ENCODE measurements at regions not wholly inside any gene's neighbourhood (a gene's known extent, or its start where the extent isn't known, plus 50 kb on each side); places are given as distances from the start of the nearest gene placed in this dataset.
"Not testable (repeated sequence)": the region's sequence is repeated elsewhere in the genome, so short reads cannot be mapped to it uniquely, and the experiment has no call there.

DNA sequence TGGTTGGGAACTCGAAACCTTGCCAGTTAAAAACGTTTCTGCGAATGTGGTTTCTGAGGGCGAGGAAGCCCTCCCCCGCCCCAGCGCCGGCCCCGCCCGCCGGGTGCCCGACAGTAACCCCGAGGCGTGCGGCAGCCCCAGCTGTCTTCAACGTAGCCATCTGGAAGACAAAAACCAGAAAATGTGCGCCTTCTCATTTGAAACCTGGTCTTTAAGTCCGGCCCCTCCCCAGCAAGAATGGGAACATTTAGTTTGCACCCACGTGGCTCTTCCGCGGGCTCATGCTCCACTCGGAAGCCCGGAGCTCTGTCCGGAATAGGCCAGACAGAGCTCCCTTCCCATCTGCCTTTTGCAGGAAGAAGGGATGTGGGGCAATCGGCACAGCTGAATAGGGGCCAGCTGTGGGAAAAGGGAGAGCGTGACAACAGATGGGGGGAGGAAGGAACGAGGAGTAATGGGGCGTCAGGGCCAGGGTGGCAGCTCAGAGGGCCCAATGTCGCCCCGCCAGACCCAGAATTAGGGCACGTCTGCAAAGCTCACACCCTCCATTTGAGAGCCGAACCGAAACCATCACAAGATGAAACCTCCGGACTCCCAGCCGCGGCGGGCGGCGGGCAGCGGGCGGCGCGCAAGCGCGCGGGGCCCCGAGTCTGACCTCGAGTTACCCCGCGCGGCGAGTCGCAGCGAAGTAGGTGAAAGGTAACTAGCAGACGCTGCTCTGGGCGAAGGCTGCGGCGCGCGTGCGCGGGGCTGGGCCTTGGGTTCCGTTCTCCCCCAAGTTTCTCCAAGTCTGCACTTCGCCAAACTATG, 63.4 kb upstream of the ABCA1 start:
- H3K36me3 Mint-ChIP-seq (ENCODE audit: insufficient read depth), result no peaks in the 10 kb centered on the region
- peak; percentile 68 for DNase-seq (ENCODE audit: low spot score, unreplicated experiment)
- peaks cover 31% of the 10 kb centered on the region for H3K4me1 Mint-ChIP-seq (ENCODE audit: low read depth)
- H3K9me3 Mint-ChIP-seq (ENCODE audit: low read depth), result no peaks in the 10 kb centered on the region
- H3K27ac Mint-ChIP-seq, result peak overlapping the region; percentile 98
- H3K27me3 Mint-ChIP-seq, result peaks cover 7% of the 10 kb centered on the region
- TF ChIP-seq, protein P1, sequence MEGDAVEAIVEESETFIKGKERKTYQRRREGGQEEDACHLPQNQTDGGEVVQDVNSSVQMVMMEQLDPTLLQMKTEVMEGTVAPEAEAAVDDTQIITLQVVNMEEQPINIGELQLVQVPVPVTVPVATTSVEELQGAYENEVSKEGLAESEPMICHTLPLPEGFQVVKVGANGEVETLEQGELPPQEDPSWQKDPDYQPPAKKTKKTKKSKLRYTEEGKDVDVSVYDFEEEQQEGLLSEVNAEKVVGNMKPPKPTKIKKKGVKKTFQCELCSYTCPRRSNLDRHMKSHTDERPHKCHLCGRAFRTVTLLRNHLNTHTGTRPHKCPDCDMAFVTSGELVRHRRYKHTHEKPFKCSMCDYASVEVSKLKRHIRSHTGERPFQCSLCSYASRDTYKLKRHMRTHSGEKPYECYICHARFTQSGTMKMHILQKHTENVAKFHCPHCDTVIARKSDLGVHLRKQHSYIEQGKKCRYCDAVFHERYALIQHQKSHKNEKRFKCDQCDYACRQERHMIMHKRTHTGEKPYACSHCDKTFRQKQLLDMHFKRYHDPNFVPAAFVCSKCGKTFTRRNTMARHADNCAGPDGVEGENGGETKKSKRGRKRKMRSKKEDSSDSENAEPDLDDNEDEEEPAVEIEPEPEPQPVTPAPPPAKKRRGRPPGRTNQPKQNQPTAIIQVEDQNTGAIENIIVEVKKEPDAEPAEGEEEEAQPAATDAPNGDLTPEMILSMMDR (IDR thresholded peaks at IDR 0.05; ENCODE audit: unreplicated experiment), result no peak
- H3K4me3 Mint-ChIP-seq (ENCODE audit: low read depth), result peak overlapping the region; percentile 82

DNA sequence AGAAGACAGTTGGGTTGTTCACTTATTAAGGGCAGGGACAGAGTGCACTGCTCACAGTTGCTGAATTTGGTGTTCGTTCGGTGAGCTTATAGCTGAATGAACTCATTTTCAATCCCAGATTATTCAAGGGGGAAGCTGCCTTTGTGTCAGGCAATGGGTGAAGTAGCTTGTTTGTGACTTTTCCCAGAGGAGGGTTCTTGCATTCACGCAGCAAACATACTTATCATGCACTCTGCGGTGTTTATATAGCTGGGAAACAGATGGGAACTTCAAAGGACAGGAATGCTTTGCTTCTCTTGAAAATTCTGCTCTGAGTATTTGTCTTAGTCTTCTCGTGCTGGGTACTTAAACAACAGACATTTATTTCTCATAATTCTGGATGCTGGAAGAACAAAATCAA, 64.7 kb upstream of the ABCA1 start:
- Mint-ChIP-seq H3K9me3 (ENCODE audit: low read depth) (no peaks in the 10 kb centered on the region), H3K4me1 (ENCODE audit: low read depth) (peaks cover 31% of the 10 kb centered on the region), H3K4me3 (ENCODE audit: low read depth) (peak overlapping the region; percentile 82)

DNA sequence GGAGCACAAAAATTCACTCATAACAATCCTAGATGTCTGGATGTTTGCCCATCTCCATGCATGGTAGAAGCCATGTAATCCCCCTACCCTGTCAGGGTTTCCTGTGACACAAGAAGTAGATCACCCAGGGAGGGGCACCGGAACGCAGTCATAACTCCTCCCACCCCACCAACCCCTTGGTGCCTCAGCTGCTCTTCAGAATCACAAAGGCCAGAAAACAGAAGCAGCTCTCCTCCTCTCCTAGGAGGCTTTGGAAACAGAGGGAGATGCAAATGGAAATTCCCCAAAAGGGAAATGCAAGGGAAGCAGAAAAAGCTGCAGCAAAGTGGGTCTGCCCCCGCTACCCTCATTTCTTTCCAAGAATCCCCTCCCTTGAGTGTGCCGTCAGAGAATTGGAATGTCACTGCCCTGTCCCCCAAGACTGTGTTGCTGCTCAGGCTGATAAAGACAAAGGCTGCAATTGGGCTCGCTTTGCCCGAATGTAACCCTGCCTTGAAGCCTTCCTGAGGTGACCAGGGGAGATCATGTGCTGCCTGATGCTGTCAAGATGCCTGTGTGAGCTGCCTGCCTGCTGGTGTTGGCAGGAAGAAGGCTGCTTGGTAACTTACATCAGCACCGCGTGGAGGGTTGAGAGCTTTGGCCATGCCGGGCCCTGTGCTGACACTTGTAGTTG, 65.5 kb upstream of the ABCA1 start:
- Mint-ChIP-seq H3K4me3 (ENCODE audit: low read depth) (peak overlapping the region; percentile 35), H3K9me3 (ENCODE audit: low read depth) (no peaks in the 10 kb centered on the region), H3K4me1 (ENCODE audit: low read depth) (peaks cover 31% of the 10 kb centered on the region), H3K27me3 (peaks cover 7% of the 10 kb centered on the region), H3K36me3 (ENCODE audit: insufficient read depth) (no peaks in the 10 kb centered on the region), H3K27ac (peak overlapping the region; percentile 60)
- TF ChIP-seq, protein P1 (IDR thresholded peaks at IDR 0.05; ENCODE audit: unreplicated experiment), result no peak
- peak; percentile 19 for DNase-seq (ENCODE audit: low spot score, unreplicated experiment)

More for the DNA sequence above, 64.7 kb upstream of the ABCA1 start:
- Mint-ChIP-seq H3K36me3 (ENCODE audit: insufficient read depth) (no peaks in the 10 kb centered on the region), H3K27me3 (peaks cover 7% of the 10 kb centered on the region), H3K27ac (peak overlapping the region; percentile 69)
- TF ChIP-seq, protein P1 (IDR thresholded peaks at IDR 0.05; ENCODE audit: unreplicated experiment), result no peak
- no peak for DNase-seq (ENCODE audit: low spot score, unreplicated experiment)

DNA sequence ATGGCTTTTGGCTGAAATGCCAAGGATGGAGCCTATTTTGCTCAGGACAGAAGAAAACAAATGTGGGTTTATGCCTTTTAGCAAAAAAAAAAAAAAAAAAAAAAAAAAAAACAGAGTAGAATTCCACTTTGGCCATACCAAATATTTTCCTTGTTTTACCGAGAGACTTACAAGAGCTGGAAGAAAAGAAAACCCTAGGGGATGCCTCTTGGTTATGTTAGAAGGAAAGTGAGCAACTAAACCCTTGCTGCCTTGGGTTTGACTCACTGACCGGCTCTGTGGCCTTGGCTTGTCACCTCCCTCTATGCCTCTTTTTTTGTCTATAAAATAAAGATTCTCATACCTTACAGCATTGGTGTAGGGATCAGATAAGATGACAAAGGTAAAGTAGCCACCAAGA, 69.6 kb upstream of the ABCA1 start:
- H3K9me3 Mint-ChIP-seq (ENCODE audit: low read depth), result no peaks in the 10 kb centered on the region
- H3K27me3 Mint-ChIP-seq, result no peaks in the 10 kb centered on the region
- H3K4me1 Mint-ChIP-seq (ENCODE audit: low read depth), result peaks cover 22% of the 10 kb centered on the region
- no peak overlapping the region for H3K4me3 Mint-ChIP-seq (ENCODE audit: low read depth)
- H3K27ac Mint-ChIP-seq, result no peak overlapping the region
- TF ChIP-seq, protein P1 (IDR thresholded peaks at IDR 0.05; ENCODE audit: unreplicated experiment), result no peak
- no peaks in the 10 kb centered on the region for H3K36me3 Mint-ChIP-seq (ENCODE audit: insufficient read depth)
- DNase-seq (ENCODE audit: low spot score, unreplicated experiment), result no peak

DNA sequence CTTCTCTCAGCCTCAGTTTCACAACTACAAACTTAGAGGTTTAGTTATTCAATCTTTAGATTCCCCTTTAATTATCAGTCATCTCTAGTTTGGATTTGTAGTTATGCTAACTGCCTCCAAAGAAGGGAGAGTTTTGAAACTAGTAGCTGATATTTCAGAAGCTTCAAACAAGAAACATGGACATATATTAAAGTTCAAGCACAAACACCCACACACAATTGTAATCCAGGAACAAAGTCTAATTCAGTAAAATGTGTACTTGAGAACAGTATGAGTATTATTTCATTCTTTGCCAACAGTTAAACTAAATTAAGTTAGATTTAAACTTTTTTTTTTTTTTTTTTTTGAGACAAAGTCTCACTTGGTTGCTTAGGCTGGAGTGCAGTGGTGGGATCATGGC, 71.2 kb upstream of the ABCA1 start:
- H3K27me3 Mint-ChIP-seq, result no peaks in the 10 kb centered on the region
- no peak overlapping the region for H3K27ac Mint-ChIP-seq
- DNase-seq (ENCODE audit: low spot score, unreplicated experiment), result no peak
- no peaks in the 10 kb centered on the region for H3K9me3 Mint-ChIP-seq (ENCODE audit: low read depth)
- no peaks in the 10 kb centered on the region for H3K36me3 Mint-ChIP-seq (ENCODE audit: insufficient read depth)
- peaks cover 6% of the 10 kb centered on the region for H3K4me1 Mint-ChIP-seq (ENCODE audit: low read depth)
- no peak overlapping the region for H3K4me3 Mint-ChIP-seq (ENCODE audit: low read depth)
- TF ChIP-seq, protein P1 (IDR thresholded peaks at IDR 0.05; ENCODE audit: unreplicated experiment), result no peak

DNA sequence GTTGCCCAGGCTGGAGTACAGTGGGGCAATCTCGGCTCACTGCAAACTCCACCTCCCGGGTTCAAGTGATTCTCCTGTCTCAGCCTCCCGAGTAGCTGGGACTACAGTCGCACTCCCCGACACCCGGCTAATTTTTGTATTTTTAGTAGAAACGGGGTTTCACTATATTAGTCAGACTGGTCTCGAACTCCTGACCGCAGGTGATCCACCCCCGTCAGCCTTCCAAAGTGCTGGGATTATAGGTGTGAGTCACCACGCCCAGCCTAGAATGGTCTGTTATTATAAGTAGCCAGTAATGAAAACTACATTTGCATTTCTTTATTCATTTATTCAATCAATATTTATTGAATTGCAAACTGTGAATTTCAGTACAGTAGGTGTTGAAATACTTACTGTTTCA, 72.6 kb upstream of the ABCA1 start:
- H3K27ac Mint-ChIP-seq; H3K4me1 Mint-ChIP-seq (ENCODE audit: low read depth); H3K27me3 Mint-ChIP-seq; DNase-seq (ENCODE audit: low spot score, unreplicated experiment); H3K36me3 Mint-ChIP-seq (ENCODE audit: insufficient read depth); H3K9me3 Mint-ChIP-seq (ENCODE audit: low read depth); H3K4me3 Mint-ChIP-seq (ENCODE audit: low read depth): not testable (repeated sequence)
